Neural progenitor cell (in vitro differentiated cells): ENCODE measurements at regions not wholly inside any gene's neighbourhood (a gene's known extent, or its start where the extent isn't known, plus 50 kb on each side); places are given as distances from the start of the nearest gene placed in this dataset.

ENCODE experiments used
- DNase-seq: peaks from one replicate; pipeline ENCODE4 v3.0.0-alpha.2; 2016; ENCODE audit warnings: low spot score
- H2AFZ ChIP-seq: fragments of 200-600 bp; sonication (generic); replicated peaks from 2 replicates; pipeline ENCODE4 v1.6.1; 2016; ENCODE audit warnings: antibody characterized with exemption
- H3F3A ChIP-seq: fragments of 200-600 bp; sonication (generic); 2 replicates; pipeline ENCODE4 v1.6.1; 2016; ENCODE audit warnings: antibody characterized with exemption, low read depth
- H3K27ac ChIP-seq: fragments of 200-600 bp; sonication (generic); 2 replicates; pipeline ENCODE4 v1.5.1; 2016; ENCODE audit warnings: mild to moderate bottlenecking
- H3K27me3 ChIP-seq: fragments of 200-600 bp; sonication (generic); 2 replicates; pipeline ENCODE4 v1.6.1; 2016; ENCODE audit warnings: mild to moderate bottlenecking, moderate library complexity
- H3K36me3 ChIP-seq: fragments of 200-600 bp; sonication (generic); 2 replicates; pipeline ENCODE4 v1.5.1; 2016
- H3K4me1 ChIP-seq: fragments of 200-600 bp; sonication (generic); 2 replicates; pipeline ENCODE4 v1.6.1; 2016; ENCODE audit warnings: mixed run types
- H3K4me2 ChIP-seq: fragments of 200-600 bp; sonication (generic); 2 replicates; pipeline ENCODE4 v1.6.1; 2016
- H3K4me3 ChIP-seq: fragments of 200-600 bp; sonication (generic); 2 replicates; pipeline ENCODE4 v1.5.1; 2016
- H3K79me2 ChIP-seq: fragments of 200-600 bp; sonication (generic); 2 replicates; pipeline ENCODE4 v1.6.1; 2016; ENCODE audit warnings: low read depth
- H3K9ac ChIP-seq: fragments of 200-600 bp; sonication (generic); 2 replicates; pipeline ENCODE4 v1.6.1; 2016
- H3K9me3 ChIP-seq: fragments of 200-600 bp; sonication (generic); 2 replicates; pipeline ENCODE4 v1.5.1; 2016; ENCODE audit warnings: low read depth
- H4K20me1 ChIP-seq: fragments of 200-600 bp; sonication (generic); 2 replicates; pipeline ENCODE4 v1.6.1; 2016; ENCODE audit warnings: low read depth
- H3K27ac Mint-ChIP-seq: 3 replicates; pipeline ENCODE4 v1.8.0; 2021; ENCODE audit warnings: mixed read lengths
- H3K27me3 Mint-ChIP-seq: 2 replicates; pipeline ENCODE4 v1.8.0; 2022; ENCODE audit warnings: low read depth, mild to moderate bottlenecking, inconsistent platforms, moderate library complexity, mixed read lengths; ENCODE audit not compliant: insufficient read depth
- H3K36me3 Mint-ChIP-seq: 3 replicates; pipeline ENCODE4 v1.8.0; 2021; ENCODE audit warnings: mixed read lengths
- H3K4me1 Mint-ChIP-seq: 3 replicates; pipeline ENCODE4 v1.8.0; 2021; ENCODE audit warnings: mixed read lengths
- H3K4me3 Mint-ChIP-seq: 3 replicates; pipeline ENCODE4 v1.8.0; 2021; ENCODE audit warnings: mild to moderate bottlenecking, moderate library complexity, mixed read lengths
- H3K9me3 Mint-ChIP-seq: 3 replicates; pipeline ENCODE4 v1.8.0; 2020; ENCODE audit warnings: mixed read lengths
- CTCF ChIP-seq: fragments of 200-600 bp; sonication (generic); IDR thresholded peaks from 2 replicates; pipeline ENCODE4 v1.5.1; 2017; ENCODE audit warnings: antibody characterized with exemption, mild to moderate bottlenecking
- EZH2 ChIP-seq: fragments of 200-600 bp; sonication (generic); IDR thresholded peaks from 2 replicates; pipeline ENCODE4 v1.6.1; 2017; ENCODE audit warnings: antibody characterized with exemption, mild to moderate bottlenecking, moderate library complexity
- EZH2phosphoT487 ChIP-seq: fragments of 200-600 bp; sonication (generic); IDR thresholded peaks from 2 replicates; pipeline ENCODE4 v1.6.1; 2017; ENCODE audit warnings: antibody characterized with exemption

- H3K4me3 Mint-ChIP-seq, result no peak overlapping the region
- no peaks in the 10 kb centered on the region for H3K36me3 ChIP-seq
- peaks cover 5% of the 10 kb centered on the region for H3K4me1 ChIP-seq
- DNase-seq, result no peak
- peaks cover 5% of the 10 kb centered on the region for H3K4me1 Mint-ChIP-seq
- peaks cover 5% of the 10 kb centered on the region for H3K27me3 Mint-ChIP-seq
- no peaks in the 10 kb centered on the region for H3K9me3 Mint-ChIP-seq
- H3K36me3 Mint-ChIP-seq, result no peaks in the 10 kb centered on the region
- no peak overlapping the region for H3K4me3 ChIP-seq
- no peaks in the 10 kb centered on the region for H3K79me2 ChIP-seq
- no peaks in the 10 kb centered on the region for H4K20me1 ChIP-seq
- no peak overlapping the region for H3K27ac Mint-ChIP-seq
- TF ChIP-seq EZH2phosphoT487 (no peak), EZH2 (no peak), CTCF (no peak)
- H3K4me2 ChIP-seq, result no peak overlapping the region
- no peak overlapping the region for H3K9ac ChIP-seq
- no peaks in the 10 kb centered on the region for H3F3A ChIP-seq
- no peak overlapping the region for H3K27ac ChIP-seq
- no peak overlapping the region for H2AFZ ChIP-seq
- no peaks in the 10 kb centered on the region for H3K27me3 ChIP-seq
- no peaks in the 10 kb centered on the region for H3K9me3 ChIP-seq
Measured at GRCh38 chr1:60880202-60880601, 202.2 kb upstream of the NFIA start.

- Histone ChIP-seq H3K4me1 (peaks cover 5% of the 10 kb centered on the region), H3K4me3 (no peak overlapping the region), H3K9ac (no peak overlapping the region), H3K9me3 (no peaks in the 10 kb centered on the region), H4K20me1 (no peaks in the 10 kb centered on the region), H3K27me3 (no peaks in the 10 kb centered on the region), H3K27ac (no peak overlapping the region), H3K4me2 (no peak overlapping the region), H2AFZ (no peak overlapping the region), H3K79me2 (no peaks in the 10 kb centered on the region), H3K36me3 (no peaks in the 10 kb centered on the region), H3F3A (no peaks in the 10 kb centered on the region)
- Mint-ChIP-seq H3K36me3 (no peaks in the 10 kb centered on the region), H3K4me3 (no peak overlapping the region), H3K9me3 (no peaks in the 10 kb centered on the region), H3K27me3 (peaks cover 4% of the 10 kb centered on the region), H3K4me1 (peaks cover 8% of the 10 kb centered on the region), H3K27ac (peak overlapping the region; percentile 43)
- DNase-seq, result no peak
- TF ChIP-seq EZH2phosphoT487, result no peak
- no peak for TF ChIP-seq CTCF
- no peak for TF ChIP-seq EZH2
Measured at GRCh38 chr1:60878323-60878722, 204.0 kb upstream of the NFIA start.

- no peaks in the 10 kb centered on the region for H3F3A ChIP-seq
- H3K4me2 ChIP-seq, result no peak overlapping the region
- no peak overlapping the region for H3K4me3 ChIP-seq
- H2AFZ ChIP-seq, result no peak overlapping the region
- Mint-ChIP-seq H3K36me3 (no peaks in the 10 kb centered on the region), H3K27ac (no peak overlapping the region), H3K4me1 (peaks cover 15% of the 10 kb centered on the region), H3K4me3 (no peak overlapping the region), H3K27me3 (peaks cover 7% of the 10 kb centered on the region), H3K9me3 (no peaks in the 10 kb centered on the region)
- no peaks in the 10 kb centered on the region for H3K9me3 ChIP-seq
- no peak overlapping the region for H3K27ac ChIP-seq
- no peak for TF ChIP-seq EZH2
- no peak for TF ChIP-seq CTCF
- TF ChIP-seq EZH2phosphoT487, result no peak
- no peak for DNase-seq
- peaks cover 5% of the 10 kb centered on the region for H3K4me1 ChIP-seq
- H3K36me3 ChIP-seq, result no peaks in the 10 kb centered on the region
- no peak overlapping the region for H3K9ac ChIP-seq
- H3K27me3 ChIP-seq, result no peaks in the 10 kb centered on the region
- no peaks in the 10 kb centered on the region for H3K79me2 ChIP-seq
- H4K20me1 ChIP-seq, result no peaks in the 10 kb centered on the region
Measured at GRCh38 chr1:60877376-60877775, 205.0 kb upstream of the NFIA start.

GRCh38 chr1:60876952-60877351, 205.4 kb upstream of the NFIA start:
- H3F3A ChIP-seq, result no peaks in the 10 kb centered on the region
- H3K9ac ChIP-seq, result no peak overlapping the region
- no peaks in the 10 kb centered on the region for H3K79me2 ChIP-seq
- no peaks in the 10 kb centered on the region for H3K36me3 Mint-ChIP-seq
- H3K4me2 ChIP-seq, result no peak overlapping the region
- no peaks in the 10 kb centered on the region for H3K9me3 Mint-ChIP-seq
- H3K36me3 ChIP-seq, result no peaks in the 10 kb centered on the region
- no peak overlapping the region for H3K27ac Mint-ChIP-seq
- peaks cover 7% of the 10 kb centered on the region for H3K27me3 Mint-ChIP-seq
- H3K9me3 ChIP-seq, result no peaks in the 10 kb centered on the region
- H3K4me3 Mint-ChIP-seq, result no peak overlapping the region
- DNase-seq, result no peak
- TF ChIP-seq CTCF (no peak), EZH2phosphoT487 (no peak), EZH2 (no peak)
- no peak overlapping the region for H2AFZ ChIP-seq
- no peaks in the 10 kb centered on the region for H3K27me3 ChIP-seq
- H3K4me3 ChIP-seq, result no peak overlapping the region
- H4K20me1 ChIP-seq, result no peaks in the 10 kb centered on the region
- H3K4me1 Mint-ChIP-seq, result peaks cover 16% of the 10 kb centered on the region
- peaks cover 5% of the 10 kb centered on the region for H3K4me1 ChIP-seq
- no peak overlapping the region for H3K27ac ChIP-seq
